Endothelial cell of umbilical vein (primary cell): ENCODE measurements at regions not wholly inside any gene's neighbourhood (a gene's known extent, or its start where the extent isn't known, plus 50 kb on each side); places are given as distances from the start of the nearest gene placed in this dataset.

Source experiments
- BruUV-seq: library from RNA; stranded (reverse); fragments of 400-500 nt; replicated peaks from 2 replicates; lab custom pipeline; 2021; lab: Mats Ljungman, UMichigan
- CTCF ChIA-PET: fragments of 300-600, 350-600 bp; sonication (Branson Sonifier 250); formaldehyde crosslinking; loops from one replicate; lab custom pipeline; 2021; ENCODE audit warnings: antibody characterized with exemption, inconsistent platforms; lab: Charles Lee
- POLR2A ChIA-PET: fragments of 300-600, 350-600 bp; sonication (Branson Sonifier 250); formaldehyde crosslinking; loops from one replicate; lab custom pipeline; 2021; ENCODE audit warnings: antibody characterized with exemption, inconsistent platforms; lab: Charles Lee
- DNase-seq: peaks from one replicate; pipeline ENCODE4 v3.0.0-alpha.2; 2011; ENCODE audit warnings: low read depth, low spot score
- FAIRE-seq: peaks from 2 replicates; lab custom pipeline; 2011; peaks lifted over from hg19 to GRCh38; lab: Jason Lieb, UNC
- H2AFZ ChIP-seq: 2 replicates; pipeline ENCODE4 v1.6.0; 2012; ENCODE audit warnings: low read depth, low read length, control low read depth, inconsistent platforms
- H3K27ac ChIP-seq: 2 replicates; pipeline ENCODE4 v1.5.1; 2011; ENCODE audit warnings: low read depth, mild to moderate bottlenecking, control low read depth, low read length, moderate library complexity; ENCODE audit not compliant: insufficient read depth
- H3K27me3 ChIP-seq, 2 experiments: 2 replicates each; pipeline versions ENCODE4 v1.6.0 to v1.6.1; 2011; ENCODE audit warnings: low read length in 2 of 2, mixed read lengths in 1 of 2; ENCODE audit not compliant: control insufficient read depth in 2 of 2, insufficient read depth in 2 of 2
- H3K36me3 ChIP-seq, 2 experiments: 2 replicates in 1 of 2; 3 replicates in 1 of 2; pipeline ENCODE4 v1.5.1; 2011; ENCODE audit warnings: low read length in 2 of 2, mild to moderate bottlenecking in 1 of 2, moderate library complexity in 1 of 2; ENCODE audit not compliant: control insufficient read depth in 2 of 2, insufficient read depth in 2 of 2; ENCODE audit errors: extremely low read depth in 1 of 2
- H3K4me1 ChIP-seq: 3 replicates; pipeline ENCODE4 v1.5.1; 2011; ENCODE audit warnings: mild to moderate bottlenecking, low read length; ENCODE audit not compliant: control insufficient read depth, insufficient read depth; ENCODE audit errors: extremely low read depth
- H3K4me2 ChIP-seq: 2 replicates; pipeline ENCODE4 v1.6.1; 2011; ENCODE audit warnings: low read length, control low read depth, mixed read lengths; ENCODE audit not compliant: insufficient read depth
- H3K4me3 ChIP-seq, 3 experiments: fragments of 200-600 bp in 1 of 3; sonication (generic), shearing (Covaris generic) in 1 of 3; replicated peaks in 1 of 3; 2 replicates each; pipeline ENCODE4 v1.5.1; 2011 to 2016; ENCODE audit warnings: control low read depth in 3 of 3, low read length in 3 of 3, mild to moderate bottlenecking in 2 of 3, inconsistent platforms in 1 of 3, low read depth in 1 of 3, moderate library complexity in 1 of 3; ENCODE audit not compliant: insufficient read depth in 1 of 3
- H3K79me2 ChIP-seq: 2 replicates; pipeline ENCODE4 v1.6.0; 2012; ENCODE audit warnings: low read length, inconsistent platforms; ENCODE audit not compliant: control insufficient read depth, insufficient read depth
- H3K9ac ChIP-seq: replicated peaks from 2 replicates; pipeline ENCODE3; 2011; ENCODE audit warnings: low read length, control low read depth; ENCODE audit not compliant: insufficient read depth; ENCODE audit errors: extremely low read depth
- H3K9me1 ChIP-seq: replicated peaks from 3 replicates; pipeline ENCODE4 v1.6.0; 2011; ENCODE audit warnings: mild to moderate bottlenecking, low read length; ENCODE audit not compliant: control insufficient read depth, insufficient read depth; ENCODE audit errors: extremely low read depth
- H3K9me3 ChIP-seq: replicated peaks from 2 replicates; pipeline ENCODE4 v1.5.1; 2012; ENCODE audit warnings: low read length, inconsistent platforms; ENCODE audit not compliant: control insufficient read depth, insufficient read depth
- H4K20me1 ChIP-seq: replicated peaks from 2 replicates; pipeline ENCODE3; 2011; ENCODE audit warnings: mild to moderate bottlenecking, low read length; ENCODE audit not compliant: control insufficient read depth, insufficient read depth; ENCODE audit errors: extremely low read depth
- CTCF ChIP-seq, 2 donors: IDR thresholded peaks; 1 replicate in 1 of 2; 2 replicates in 1 of 2; pipeline ENCODE4 v1.5.1; 2011; ENCODE audit warnings: low read length in 2 of 2, mild to moderate bottlenecking in 2 of 2, moderate library complexity in 2 of 2, control low read depth in 1 of 2, inconsistent platforms in 1 of 2, low read depth in 1 of 2; ENCODE audit not compliant: insufficient read depth in 1 of 2; ENCODE audit errors: extremely low read depth in 1 of 2
- GATA2 ChIP-seq: IDR thresholded peaks from 2 replicates; pipeline ENCODE4 v1.7.0; 2011; ENCODE audit warnings: low read depth, mild to moderate bottlenecking, moderate library complexity, mixed read lengths, low read length; ENCODE audit not compliant: insufficient read length, insufficient read depth
- MYC ChIP-seq: IDR thresholded peaks from one replicate; pipeline ENCODE4 v1.6.1; 2011; ENCODE audit warnings: mild to moderate bottlenecking, low read depth, low read length
- POLR2AphosphoS5 ChIP-seq: IDR thresholded peaks from 2 replicates; pipeline ENCODE4 v1.6.1; 2012; ENCODE audit warnings: low read depth, mild to moderate bottlenecking, control low read depth, low read length, moderate library complexity; ENCODE audit not compliant: insufficient read depth
- dilution Hi-C: fragments of 300-500 bp; cut with MboI; formaldehyde crosslinking; loops from one replicate; pipeline ENCODE4 v1.15.0; 2019; ENCODE audit warnings: low sequenced_read_pairs; ENCODE audit not compliant: extremely low pct_ligation_motif_present
- intact Hi-C: fragments of 100-400 bp; cut with micrococcal nuclease; formaldehyde crosslinking; loops from one replicate; pipeline ENCODE4 v1.10.0; 2022

- no peak overlapping the region for H3K4me3 ChIP-seq
- intact Hi-C loops: no loop called here
- no peak overlapping the region for H3K9ac ChIP-seq
- H3K27me3 ChIP-seq: no peaks in the 10 kb centered on the region
- TF ChIP-seq MYC (no peak), POLR2AphosphoS5 (no peak), GATA2 (no peak)
- FAIRE-seq: no peak
- CTCF ChIA-PET: no interaction called here
- dilution Hi-C loops: no loop called here
- H3K9me3 ChIP-seq: no peaks in the 10 kb centered on the region
- H3K9me1 ChIP-seq: no peaks in the 10 kb centered on the region
- H3K79me2 ChIP-seq: no peaks in the 10 kb centered on the region
- BruUV-seq: no TSS peak
- no peaks in the 10 kb centered on the region for H3K4me1 ChIP-seq
- POLR2A ChIA-PET: no interaction called here
- H4K20me1 ChIP-seq: no peaks in the 10 kb centered on the region
- DNase-seq: no peak
- H3K27ac ChIP-seq: no peak overlapping the region
- H3K36me3 ChIP-seq: no peaks in the 10 kb centered on the region
- no peak overlapping the region for H2AFZ ChIP-seq
- no peak overlapping the region for H3K4me2 ChIP-seq
These were observed 215.3 kb downstream of the PMP22 start for GRCh38 chr17:15049795-15050160.

GRCh38 chr17:15048933-15049794, 216.0 kb downstream of the PMP22 start:
- CTCF ChIA-PET: no interaction called here
- no peaks in the 10 kb centered on the region for H3K36me3 ChIP-seq
- no peaks in the 10 kb centered on the region for H3K9me3 ChIP-seq
- BruUV-seq: no TSS peak
- no peaks in the 10 kb centered on the region for H3K27me3 ChIP-seq
- TF ChIP-seq CTCF (IDR thresholded peaks at IDR 0.05; ENCODE audit: extremely low read depth in 1 of 2, insufficient read depth in 1 of 2, low read depth in 1 of 2, low read length in 2 of 2): no peak
- TF ChIP-seq GATA2: no peak
- no peak for FAIRE-seq
- no peaks in the 10 kb centered on the region for H3K4me1 ChIP-seq
- no peaks in the 10 kb centered on the region for H3K79me2 ChIP-seq
- intact Hi-C loops (no loop called here), dilution Hi-C loops (no loop called here)
- no peak overlapping the region for H2AFZ ChIP-seq
- no peak overlapping the region for H3K4me3 ChIP-seq
- H3K9me1 ChIP-seq: no peaks in the 10 kb centered on the region
- no peaks in the 10 kb centered on the region for H4K20me1 ChIP-seq
- no peak overlapping the region for H3K4me2 ChIP-seq
- H3K9ac ChIP-seq: no peak overlapping the region
- H3K27ac ChIP-seq: no peak overlapping the region
- no peak for DNase-seq
- POLR2A ChIA-PET: no interaction called here
